Hepatocyte (in vitro differentiated cells): ENCODE measurements at regions not wholly inside any gene's neighbourhood (a gene's known extent, or its start where the extent isn't known, plus 50 kb on each side); places are given as distances from the start of the nearest gene placed in this dataset.

ENCODE experiments used
- DNase-seq: peaks from one replicate; pipeline ENCODE4 v3.0.0-alpha.2; 2016; ENCODE audit warnings: low spot score
- H2AFZ ChIP-seq: fragments of 200-600 bp; sonication (generic); 2 replicates; pipeline ENCODE4 v1.6.0; 2016; ENCODE audit warnings: antibody characterized with exemption, mild to moderate bottlenecking
- H3K27ac ChIP-seq: fragments of 200-600 bp; sonication (generic); 2 replicates; pipeline ENCODE4 v1.5.1; 2016; ENCODE audit warnings: mild to moderate bottlenecking
- H3K27me3 ChIP-seq: fragments of 200-600 bp; sonication (generic); 2 replicates; pipeline ENCODE4 v1.6.1; 2016
- H3K36me3 ChIP-seq: fragments of 200-600 bp; sonication (generic); replicated peaks from 2 replicates; pipeline ENCODE4 v1.5.1; 2016; ENCODE audit warnings: low read depth; ENCODE audit not compliant: insufficient read depth
- H3K4me1 ChIP-seq: fragments of 200-600 bp; sonication (generic); 2 replicates; pipeline ENCODE4 v1.5.1; 2016; ENCODE audit warnings: mild to moderate bottlenecking, moderate library complexity; ENCODE audit not compliant: insufficient read depth
- H3K4me2 ChIP-seq: fragments of 200-600 bp; sonication (generic); 2 replicates; pipeline ENCODE4 v1.6.0; 2016
- H3K4me3 ChIP-seq: fragments of 200-600 bp; sonication (generic); 2 replicates; pipeline ENCODE4 v1.5.1; 2016; ENCODE audit warnings: mild to moderate bottlenecking
- H3K79me2 ChIP-seq: fragments of 200-600 bp; sonication (generic); 2 replicates; pipeline ENCODE4 v1.6.0; 2017; ENCODE audit warnings: mild to moderate bottlenecking
- H3K9me2 ChIP-seq: fragments of 200-600 bp; sonication (generic); replicated peaks from 2 replicates; pipeline ENCODE4 v1.6.0; 2017; ENCODE audit warnings: mild to moderate bottlenecking; ENCODE audit not compliant: insufficient read depth
- H3K9me3 ChIP-seq: fragments of 200-600 bp; sonication (generic); 2 replicates; pipeline ENCODE4 v1.5.1; 2016; ENCODE audit warnings: low read depth, mild to moderate bottlenecking
- H4K20me1 ChIP-seq: fragments of 200-600 bp; sonication (generic); 2 replicates; pipeline ENCODE4 v1.6.0; 2016; ENCODE audit warnings: mild to moderate bottlenecking; ENCODE audit not compliant: insufficient read depth, poor library complexity, severe bottlenecking
- CTCF ChIP-seq: fragments of 200-600 bp; sonication (generic); IDR thresholded peaks from 2 replicates; pipeline ENCODE4 v1.5.1; 2016; ENCODE audit warnings: antibody characterized with exemption, mild to moderate bottlenecking; ENCODE audit not compliant: poor library complexity
- EZH2 ChIP-seq: fragments of 200-600 bp; sonication (generic); IDR thresholded peaks from 2 replicates; pipeline ENCODE4 v1.6.1; 2016; ENCODE audit warnings: antibody characterized with exemption, mild to moderate bottlenecking, borderline replicate concordance
- EZH2phosphoT487 ChIP-seq: fragments of 200-600 bp; sonication (generic); IDR thresholded peaks from one replicate; pipeline ENCODE4 v1.6.1; 2018; ENCODE audit warnings: antibody characterized with exemption, mild to moderate bottlenecking, low read depth, moderate library complexity; ENCODE audit not compliant: unreplicated experiment, severe bottlenecking
- WGBS: methylation state at CpG from one replicate; pipeline ENCODE4 v1.1.6; 2016; ENCODE audit warnings: low lambda C conversion rate; ENCODE audit errors: missing lambda C conversion rate; 5-methylcytosine and 5-hydroxymethylcytosine counted together

GRCh38 chr3:189567766-189568420, 63.3 kb upstream of the TP63 start:
- Histone ChIP-seq H3K4me2 (no peak overlapping the region), H3K9me3 (no peaks in the 10 kb centered on the region), H3K36me3 (no peaks in the 10 kb centered on the region), H4K20me1 (no peaks in the 10 kb centered on the region), H3K27ac (no peak overlapping the region), H3K4me1 (no peaks in the 10 kb centered on the region), H3K9me2 (no peaks in the 10 kb centered on the region), H3K4me3 (no peak overlapping the region), H3K79me2 (no peaks in the 10 kb centered on the region), H2AFZ (no peak overlapping the region), H3K27me3 (no peaks in the 10 kb centered on the region)
- TF ChIP-seq EZH2 (no peak), EZH2phosphoT487 (no peak), CTCF (no peak)
- no peak for DNase-seq
- 90% methylated on average over 3 of the region's 3 CpGs for WGBS

GRCh38 chr3:189568961-189569360, 62.2 kb upstream of the TP63 start:
- H3K4me3 ChIP-seq: no peak overlapping the region
- H3K9me2 ChIP-seq: no peaks in the 10 kb centered on the region
- no peak overlapping the region for H3K4me2 ChIP-seq
- H3K27me3 ChIP-seq: no peaks in the 10 kb centered on the region
- no peak for DNase-seq
- H2AFZ ChIP-seq: no peak overlapping the region
- H3K27ac ChIP-seq: no peak overlapping the region
- no peaks in the 10 kb centered on the region for H3K79me2 ChIP-seq
- no peaks in the 10 kb centered on the region for H3K9me3 ChIP-seq
- H4K20me1 ChIP-seq: no peaks in the 10 kb centered on the region
- 74% methylated on average over 4 of the region's 4 CpGs for WGBS
- no peaks in the 10 kb centered on the region for H3K4me1 ChIP-seq
- TF ChIP-seq CTCF (no peak), EZH2 (no peak)
- no peaks in the 10 kb centered on the region for H3K36me3 ChIP-seq

- Histone ChIP-seq H3K9me2 (no peaks in the 10 kb centered on the region), H2AFZ (no peak overlapping the region), H3K36me3 (no peaks in the 10 kb centered on the region), H3K4me1 (no peaks in the 10 kb centered on the region), H3K4me3 (no peak overlapping the region), H3K27me3 (no peaks in the 10 kb centered on the region), H3K4me2 (no peak overlapping the region), H3K27ac (no peak overlapping the region), H3K9me3 (no peaks in the 10 kb centered on the region), H4K20me1 (no peaks in the 10 kb centered on the region), H3K79me2 (no peaks in the 10 kb centered on the region)
- WGBS: 87% methylated on average over 4 of the region's 4 CpGs
- TF ChIP-seq CTCF (no peak), EZH2phosphoT487 (no peak), EZH2 (no peak)
- no peak for DNase-seq
These were observed 61.7 kb upstream of the TP63 start for GRCh38 chr3:189569473-189569872.

- Histone ChIP-seq H3K9me2 (no peaks in the 10 kb centered on the region), H3K4me3 (no peak overlapping the region), H3K4me1 (no peaks in the 10 kb centered on the region), H3K4me2 (no peak overlapping the region), H3K27ac (no peak overlapping the region), H3K36me3 (no peaks in the 10 kb centered on the region), H4K20me1 (no peaks in the 10 kb centered on the region), H3K27me3 (no peaks in the 10 kb centered on the region), H3K79me2 (no peaks in the 10 kb centered on the region), H2AFZ (no peak overlapping the region), H3K9me3 (no peaks in the 10 kb centered on the region)
- TF ChIP-seq CTCF (no peak), EZH2 (no peak), EZH2phosphoT487 (no peak)
- no peak for DNase-seq
These were observed 60.3 kb upstream of the TP63 start for GRCh38 chr3:189570916-189571315.
